ENCODE measurements at regions not wholly inside any gene's neighbourhood (a gene's known extent, or its start where the extent isn't known, plus 50 kb on each side); places are given as distances from the start of the nearest gene placed in this dataset.

GRCh38 chr16:55116165-55116920 is 185.7 kb downstream of the IRX5 start:
- TF ChIP-seq POLR2AphosphoS5 (IDR thresholded peaks at IDR 0.05; ENCODE audit: borderline replicate concordance, low read depth, low read length) (no peak), EZH2 (IDR thresholded peaks at IDR 0.05) (no peak), FOXP2 (optimal IDR thresholded peaks at IDR 0.05; ENCODE audit: control extremely low read depth, extremely low read length, insufficient read depth) (no peak)
